ENCODE measurements at regions not wholly inside any gene's neighbourhood (a gene's known extent, or its start where the extent isn't known, plus 50 kb on each side); places are given as distances from the start of the nearest gene placed in this dataset.
"Not testable (repeated sequence)": the region's sequence is repeated elsewhere in the genome, so short reads cannot be mapped to it uniquely, and the experiment has no call there.

DNA sequence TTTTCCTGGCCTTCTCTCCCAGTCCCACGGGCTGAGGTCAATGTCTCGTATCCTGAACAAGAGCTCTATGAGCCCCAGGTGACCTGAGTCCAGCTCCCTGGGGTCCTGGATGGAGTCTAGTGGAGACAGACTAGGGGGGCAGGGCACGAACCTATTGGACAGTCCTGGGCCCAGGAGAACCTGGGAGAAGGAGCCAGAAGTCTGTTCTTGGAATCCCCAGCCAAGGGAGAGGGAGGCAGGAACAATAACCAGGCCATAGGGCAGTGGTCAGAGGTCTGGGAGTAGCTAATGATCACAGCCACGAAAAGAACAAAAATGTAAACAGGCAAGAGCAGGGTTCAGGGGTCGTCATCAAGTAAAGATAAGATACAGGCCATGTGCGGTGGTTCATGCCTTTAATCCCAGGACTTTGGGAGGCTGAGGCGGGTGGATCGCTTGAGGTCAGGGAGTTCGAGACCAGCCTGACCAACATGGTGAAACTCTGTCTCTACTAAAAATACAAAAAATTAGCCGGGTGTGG lies 60.8 kb downstream of the COPRS start:
- no peak for DNase-seq (ENCODE audit: low spot score)

DNA sequence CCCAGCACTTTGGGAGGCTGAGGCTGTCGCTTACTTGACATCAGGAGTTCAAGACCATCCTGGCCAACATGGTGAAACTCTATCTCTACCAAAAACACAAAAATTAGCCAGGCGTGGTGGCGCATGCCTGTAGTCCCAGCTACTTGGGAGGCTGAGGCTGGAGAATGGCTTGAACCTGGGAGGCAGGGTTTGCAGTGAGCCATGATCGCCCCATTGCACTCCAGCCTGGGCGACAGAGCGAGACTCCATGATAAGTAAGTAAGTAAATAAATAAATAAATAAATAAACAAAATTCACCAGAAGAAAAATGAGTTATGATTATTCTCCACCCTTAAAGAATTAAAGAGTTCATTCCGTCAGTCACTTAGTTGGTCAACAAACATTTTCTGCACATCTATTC lies 63.1 kb downstream of the COPRS start:
- DNase-seq (ENCODE audit: low spot score): not testable (repeated sequence)

DNA sequence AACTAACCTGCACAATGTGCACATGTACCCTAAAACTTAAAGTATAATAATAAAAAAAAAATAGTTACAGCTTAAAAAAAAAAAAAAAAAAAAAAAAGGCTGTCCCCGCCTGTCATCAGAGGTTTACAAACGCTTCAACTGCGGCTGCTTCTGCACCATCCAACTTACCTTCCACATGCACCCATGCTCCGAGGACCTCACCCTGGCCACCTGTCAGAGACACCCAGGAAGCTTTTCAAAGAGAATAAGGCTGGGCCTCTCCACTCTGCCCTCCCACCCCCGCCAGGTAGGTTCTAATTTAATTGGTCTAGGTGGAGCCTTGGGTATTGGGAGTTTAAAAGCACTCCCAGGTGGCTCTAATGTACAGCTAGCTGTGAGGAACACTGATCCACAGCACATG lies 64.9 kb downstream of the COPRS start:
- DNase-seq (ENCODE audit: low spot score): no peak

DNA sequence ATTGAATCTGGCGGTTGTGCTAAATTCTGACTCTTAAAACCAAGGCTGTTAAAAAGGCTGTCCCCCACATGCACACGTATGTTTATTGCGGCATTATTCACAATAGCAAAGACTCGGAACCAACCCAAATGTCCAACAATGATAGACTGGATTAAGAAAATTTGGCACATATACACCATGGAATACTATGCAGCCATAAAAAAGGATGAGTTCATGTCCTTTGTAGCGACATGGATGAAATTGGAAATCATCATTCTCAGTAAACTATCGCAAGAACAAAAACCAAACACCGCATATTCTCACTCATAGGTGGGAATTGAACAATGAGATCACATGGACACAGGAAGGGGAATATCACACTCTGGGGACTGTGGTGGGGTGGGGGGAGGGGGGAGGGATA lies 65.4 kb downstream of the COPRS start:
- not testable (repeated sequence) for DNase-seq (ENCODE audit: low spot score)

DNA sequence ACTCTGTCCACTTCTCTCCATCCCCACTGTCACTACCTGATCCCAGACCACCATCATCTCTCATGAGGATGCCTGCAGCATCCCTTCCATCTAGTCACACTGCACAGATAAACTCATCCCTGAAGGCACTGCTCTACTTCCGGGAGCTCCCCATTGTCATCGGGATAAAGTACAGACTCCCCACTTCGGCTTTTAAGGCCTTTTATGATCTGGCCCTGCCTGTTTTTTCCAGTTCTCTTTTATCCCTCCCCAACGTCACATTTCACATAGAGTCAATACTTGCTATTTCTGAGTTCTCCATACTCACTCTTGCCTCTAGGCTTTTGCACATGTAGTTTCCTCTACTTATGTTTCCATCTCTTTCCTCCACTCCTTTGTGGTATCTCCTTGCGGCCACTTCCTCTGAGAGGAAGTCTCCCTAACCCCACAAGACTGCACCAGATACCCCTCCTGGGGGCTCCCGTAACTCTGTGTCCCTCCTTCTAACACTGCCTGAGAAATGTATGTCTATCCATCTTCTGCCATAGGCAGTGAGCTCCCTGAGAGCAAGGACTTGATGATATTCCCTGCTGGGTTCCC lies 66.9 kb downstream of the COPRS start:
- DNase-seq (ENCODE audit: low spot score): no peak

DNA sequence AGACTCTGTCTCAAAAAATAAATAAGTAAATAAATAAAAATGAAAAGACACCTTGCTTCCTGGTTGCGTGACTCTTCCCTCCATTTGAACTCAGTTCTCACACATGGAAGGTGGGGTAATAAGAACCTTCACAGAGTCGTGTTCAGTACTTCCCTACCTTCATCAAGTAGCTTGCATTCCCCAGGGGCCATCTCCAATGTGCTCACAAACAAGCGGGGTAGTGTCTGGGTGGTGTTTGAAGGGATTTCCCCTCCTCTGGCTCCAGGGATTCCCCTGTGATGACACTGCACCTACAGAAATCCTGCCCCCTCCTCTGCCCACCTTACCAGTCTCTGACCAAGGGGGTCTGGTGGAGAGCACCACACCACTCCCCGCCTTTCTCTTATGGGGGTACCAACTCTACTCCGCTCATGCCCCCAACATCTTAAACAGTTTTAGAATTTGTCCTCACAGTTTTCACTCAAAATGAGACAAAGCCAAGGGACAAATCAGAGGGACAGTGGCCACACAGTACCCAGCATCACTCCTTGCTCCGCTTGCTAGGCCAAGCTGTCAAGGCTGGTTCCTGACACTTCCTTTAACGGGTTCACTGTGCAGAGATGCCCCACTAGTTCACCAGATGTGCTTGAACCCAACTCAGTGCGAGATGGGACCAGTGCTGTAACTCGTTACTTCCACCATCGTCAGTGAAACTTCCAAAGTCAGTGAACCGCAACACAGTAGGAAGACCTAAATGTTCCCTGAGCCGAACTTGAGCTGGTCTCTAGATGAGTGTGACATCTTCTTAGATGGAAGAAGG lies 69.1 kb downstream of the COPRS start:
- no peak for DNase-seq (ENCODE audit: low spot score)

DNA sequence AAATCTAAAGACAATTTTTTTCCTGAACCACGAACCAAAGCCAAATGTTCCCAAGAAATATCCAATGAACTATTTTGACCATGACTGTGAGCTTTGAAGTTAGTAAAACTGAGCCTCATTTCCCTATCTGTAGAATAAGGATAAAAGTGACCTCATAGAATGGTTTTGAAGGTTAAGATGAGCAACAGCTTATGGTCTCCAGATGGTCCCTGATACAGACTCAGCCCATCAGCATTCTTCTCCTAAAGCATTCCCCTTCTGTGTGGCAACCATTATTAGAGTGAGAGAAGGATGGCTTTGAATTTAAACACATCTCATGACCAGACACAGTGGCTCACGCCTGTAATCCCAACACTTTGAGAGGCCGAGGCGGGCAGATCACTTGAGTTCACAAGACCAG lies 70.1 kb downstream of the COPRS start:
- no peak for DNase-seq (ENCODE audit: low spot score)

DNA sequence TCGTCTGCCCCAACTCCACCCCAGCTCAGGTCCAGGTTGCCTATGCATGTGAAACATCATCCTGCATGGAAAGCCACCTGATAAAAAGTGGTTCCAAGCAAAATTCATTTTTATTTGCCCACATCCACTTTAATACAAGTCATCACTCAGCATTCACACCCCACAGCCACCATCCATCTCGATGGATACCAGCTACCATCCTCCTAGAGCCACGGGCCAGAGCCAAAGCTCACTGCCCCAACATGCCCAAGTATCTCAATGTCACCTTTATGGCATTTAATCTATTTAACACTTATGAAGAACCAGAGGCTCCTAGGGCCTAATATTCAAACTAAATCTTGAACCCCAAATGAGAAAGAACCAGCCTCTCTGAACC lies 70.5 kb downstream of the COPRS start:
- DNase-seq (ENCODE audit: low spot score): no peak

DNA sequence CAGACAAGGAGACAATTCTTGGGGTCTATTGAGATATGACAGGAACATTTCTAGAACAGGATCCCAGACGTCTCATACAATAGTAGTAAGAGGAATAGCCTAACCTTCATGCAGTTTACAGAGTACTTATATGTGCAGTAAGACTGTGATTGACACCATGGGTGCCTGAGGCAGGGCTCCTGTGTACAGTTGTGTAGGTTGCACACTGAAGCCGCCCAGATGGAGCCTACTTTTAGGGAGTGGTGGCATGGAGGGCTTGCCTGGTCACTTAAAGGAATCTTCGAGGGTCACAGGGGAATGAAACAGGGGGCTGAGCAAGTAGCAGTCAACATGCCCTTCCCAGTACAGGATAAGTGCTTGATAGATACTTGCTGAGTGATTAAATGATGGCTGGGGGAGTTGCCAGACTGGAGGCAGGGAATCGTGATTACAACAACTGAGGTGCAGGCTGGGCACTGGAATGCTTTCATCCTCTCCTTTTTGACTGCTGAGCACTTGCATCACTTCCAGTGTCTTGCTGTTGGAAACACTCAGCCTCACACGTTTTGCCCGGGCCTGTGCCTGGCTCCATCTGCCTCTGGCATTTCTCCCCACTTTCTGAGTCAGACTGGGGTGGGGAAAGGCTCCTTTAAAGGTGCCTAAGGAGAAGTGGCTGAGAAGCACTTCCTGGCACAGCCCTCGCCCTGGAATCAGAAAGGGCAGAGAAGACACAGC lies 71.0 kb downstream of the COPRS start:
- peak; percentile 90 for DNase-seq (ENCODE audit: low spot score)

DNA sequence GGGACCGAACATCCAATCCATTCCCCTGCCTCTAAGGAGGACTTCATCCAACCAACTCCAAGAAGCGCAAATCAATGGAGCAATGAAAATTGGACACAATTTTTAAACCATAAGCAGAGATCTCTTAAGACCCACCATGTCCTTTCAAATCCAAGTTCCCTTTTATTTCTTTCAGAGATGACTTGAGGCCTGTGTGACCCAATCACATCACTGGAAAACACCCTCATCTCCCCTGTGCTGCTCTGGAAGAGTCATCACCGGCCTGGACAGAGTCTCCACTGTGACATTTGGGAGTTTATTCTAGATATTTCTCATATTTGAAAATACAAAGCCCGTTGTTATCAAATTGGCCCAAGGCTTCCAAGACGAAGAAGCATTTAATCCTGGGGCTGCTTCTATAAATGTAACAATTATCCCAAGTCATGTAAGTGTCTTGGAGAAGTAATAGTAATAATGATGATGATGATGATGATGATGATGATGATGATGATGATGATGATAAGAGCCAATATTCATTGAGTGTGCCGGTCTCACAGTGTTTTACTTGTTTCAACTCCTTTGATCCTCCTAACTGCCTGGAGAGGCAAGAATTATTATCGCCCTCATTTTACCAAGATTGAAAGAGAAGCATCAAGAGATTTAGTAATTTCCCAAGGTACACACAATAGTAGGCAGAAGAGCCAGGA lies 72.1 kb downstream of the COPRS start:
- no peak for DNase-seq (ENCODE audit: low spot score)

DNA sequence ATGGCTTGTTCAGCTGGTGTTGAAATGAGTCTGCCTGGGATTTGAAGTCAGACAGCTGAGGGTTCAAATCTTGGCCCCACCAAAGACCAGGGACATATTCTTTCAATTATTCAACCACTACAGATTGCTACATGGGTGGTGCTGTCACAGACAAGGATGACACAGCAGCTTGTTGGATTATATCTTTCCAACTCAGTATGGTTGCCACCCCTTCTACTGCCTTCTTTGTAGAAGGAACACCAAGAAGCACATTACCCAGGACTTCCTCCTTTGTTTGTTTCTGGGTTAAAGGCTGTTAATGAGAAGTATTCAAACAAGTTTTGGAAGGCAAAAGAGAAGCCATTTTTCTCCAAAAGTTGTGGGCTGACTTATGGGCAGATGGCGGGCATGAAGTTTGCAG lies 78.6 kb downstream of the COPRS start:
- DNase-seq (ENCODE audit: low spot score): no peak

DNA sequence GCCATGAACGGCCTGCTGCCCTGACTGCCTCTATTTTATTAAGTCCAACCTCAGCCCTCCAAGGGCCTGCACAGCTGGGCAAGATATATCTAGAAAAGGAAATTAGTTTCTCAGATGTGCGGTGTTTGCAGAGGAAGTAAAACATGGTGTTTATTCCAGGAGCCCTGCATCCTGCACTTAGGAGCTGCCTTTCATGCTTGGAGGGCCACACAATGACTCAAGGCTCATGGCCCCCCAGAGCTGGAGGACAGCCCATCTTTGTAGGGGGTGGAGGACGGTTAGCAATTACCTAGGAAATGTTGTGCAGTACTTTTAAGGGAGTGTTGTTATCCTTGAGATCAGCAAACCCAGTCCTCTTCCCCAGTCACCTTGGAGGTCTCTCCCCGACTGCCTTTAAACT lies 80.5 kb downstream of the COPRS start:
- DNase-seq (ENCODE audit: low spot score): no peak

DNA sequence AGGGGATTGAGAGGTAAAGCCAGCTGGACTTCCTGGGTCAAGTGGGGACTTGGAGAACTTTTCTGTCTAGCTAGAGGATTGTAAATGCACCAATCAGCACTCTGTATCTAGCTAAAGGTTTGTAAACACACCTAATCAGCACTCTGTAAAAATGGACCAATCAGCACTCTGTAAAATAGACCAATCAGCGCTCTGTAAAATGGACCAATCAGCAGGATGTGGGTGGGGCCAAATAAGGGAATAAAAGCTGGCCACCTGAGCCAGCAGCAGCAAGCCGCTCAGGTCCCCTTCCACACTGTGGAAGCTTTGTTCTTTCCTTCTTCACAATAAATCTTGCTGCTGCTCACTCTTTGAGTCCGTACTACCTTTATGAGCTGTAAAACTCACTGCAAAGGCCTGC lies 87.7 kb downstream of the COPRS start:
- not testable (repeated sequence) for DNase-seq (ENCODE audit: low spot score)

DNA sequence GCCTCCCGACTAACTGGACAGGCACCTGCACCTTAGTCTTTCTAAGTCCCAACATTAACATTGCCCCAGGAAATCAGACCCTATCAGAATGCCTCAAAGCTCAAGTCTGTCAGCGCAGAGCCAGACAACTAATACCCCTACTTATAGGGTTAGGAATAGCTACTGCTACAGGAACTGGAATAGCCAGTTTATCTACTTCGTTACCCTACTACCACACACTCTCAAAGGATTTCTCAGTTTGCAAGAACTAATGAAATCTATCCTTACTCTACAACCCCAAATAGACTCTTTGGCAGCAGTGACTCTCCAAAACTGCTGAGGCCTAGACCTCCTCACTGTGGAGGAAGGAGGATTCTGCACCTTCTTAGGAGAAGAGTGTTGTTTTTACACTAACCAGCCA lies 88.5 kb downstream of the COPRS start:
- DNase-seq (ENCODE audit: low spot score): not testable (repeated sequence)

DNA sequence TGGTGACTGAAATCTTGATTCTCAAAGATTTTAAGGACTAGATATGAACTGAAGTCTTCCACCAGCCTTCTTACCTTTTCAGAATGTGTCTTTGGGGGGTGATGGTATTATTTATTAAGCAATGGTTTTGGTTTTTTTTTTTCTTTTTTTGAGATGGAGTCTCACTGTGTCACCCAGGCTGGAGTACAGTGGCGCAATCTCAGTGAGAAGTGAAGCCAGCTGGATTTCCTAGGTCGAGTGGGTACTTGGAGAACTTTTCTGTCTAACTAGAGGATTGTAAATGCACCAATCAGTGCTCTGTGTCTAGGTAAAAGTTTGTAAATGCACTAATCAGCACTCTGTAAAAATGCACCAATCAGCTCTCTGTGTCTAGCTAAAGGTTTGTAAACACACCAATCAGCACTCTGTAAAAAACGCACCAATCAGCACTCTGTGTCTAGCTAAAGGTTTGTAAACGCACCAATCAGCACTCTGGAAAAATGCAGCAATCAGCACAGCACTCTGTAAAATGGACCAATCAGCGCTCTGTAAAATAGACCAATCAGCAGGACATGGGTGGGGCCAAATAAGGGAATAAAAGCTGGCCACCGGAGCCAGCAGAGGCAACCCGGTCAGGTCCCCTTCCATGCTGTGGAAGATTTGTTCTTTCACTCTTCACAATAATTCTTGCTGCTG lies 97.1 kb downstream of the COPRS start:
- DNase-seq (ENCODE audit: low spot score): not testable (repeated sequence)

DNA sequence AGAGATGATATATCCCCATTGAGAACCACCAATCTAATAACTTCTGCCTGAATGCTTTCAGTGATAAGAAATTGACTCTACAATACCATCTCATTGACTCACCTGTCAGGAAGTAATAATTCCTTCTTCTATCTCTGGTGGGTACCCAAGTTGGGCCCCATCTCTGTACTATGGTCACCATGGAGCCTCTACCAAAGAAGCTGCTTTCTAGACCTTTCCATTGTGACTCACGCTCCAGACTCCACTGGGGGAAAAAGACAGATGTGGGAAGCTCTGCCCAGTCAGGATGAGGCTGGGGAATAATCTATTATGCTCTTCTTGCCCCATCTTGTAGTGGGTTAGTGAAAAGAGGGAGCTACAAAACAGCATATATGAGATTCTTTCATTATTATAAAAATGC lies 100.4 kb downstream of the COPRS start:
- DNase-seq (ENCODE audit: low spot score): no peak

DNA sequence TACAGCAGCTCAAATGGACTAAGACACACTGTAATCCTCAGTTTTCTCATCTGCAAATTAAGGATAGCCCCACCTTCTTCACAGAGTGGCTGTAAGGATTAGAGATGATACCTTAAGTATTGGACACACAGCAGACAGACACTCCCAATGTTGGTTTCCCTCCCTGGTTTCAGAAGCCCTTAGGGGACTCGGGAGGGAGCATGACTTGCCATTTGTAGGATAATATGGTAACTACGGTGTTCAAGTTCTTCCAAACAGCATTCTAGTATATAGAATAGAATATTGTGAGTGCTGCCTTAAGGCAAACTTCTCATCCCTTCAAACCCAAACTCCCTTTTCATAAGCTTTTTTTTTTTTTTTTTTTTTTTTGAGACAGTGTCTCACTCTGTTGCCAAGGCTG lies 101.9 kb downstream of the COPRS start:
- DNase-seq (ENCODE audit: low spot score): no peak

DNA sequence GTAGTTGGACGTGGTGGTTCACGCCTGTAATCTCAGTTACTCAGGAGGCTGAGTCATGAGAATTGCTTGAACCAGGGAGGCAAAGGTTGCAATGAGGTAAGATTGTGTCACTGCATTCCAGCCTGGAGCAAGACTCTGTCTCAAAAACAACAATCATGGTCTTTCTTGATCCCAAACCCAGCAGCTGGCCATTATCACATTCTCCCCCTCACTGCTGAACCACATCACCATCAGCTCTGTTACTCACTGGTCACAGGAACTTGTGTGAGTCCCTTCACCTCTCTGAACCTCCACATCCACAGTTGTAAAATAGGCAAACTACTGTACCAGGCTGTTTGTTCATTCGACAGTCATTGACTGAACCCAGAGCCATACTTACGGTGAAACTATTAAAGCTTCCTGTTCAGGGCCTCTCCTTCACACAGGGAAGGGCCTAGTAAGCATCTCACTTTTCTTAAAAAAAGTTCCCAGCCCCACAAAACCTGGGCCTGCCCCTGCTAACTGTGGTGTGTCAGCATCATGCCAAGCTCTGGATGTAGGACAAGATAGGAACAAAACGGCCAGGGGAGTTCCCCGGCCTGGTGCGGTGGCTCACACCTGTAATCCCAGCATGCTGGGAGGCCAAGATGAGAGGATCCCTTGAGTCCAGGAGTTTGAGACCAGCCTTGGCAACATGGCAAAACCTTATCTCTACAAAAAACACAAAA lies 104.7 kb downstream of the COPRS start:
- DNase-seq (ENCODE audit: low spot score): peak; percentile 70

DNA sequence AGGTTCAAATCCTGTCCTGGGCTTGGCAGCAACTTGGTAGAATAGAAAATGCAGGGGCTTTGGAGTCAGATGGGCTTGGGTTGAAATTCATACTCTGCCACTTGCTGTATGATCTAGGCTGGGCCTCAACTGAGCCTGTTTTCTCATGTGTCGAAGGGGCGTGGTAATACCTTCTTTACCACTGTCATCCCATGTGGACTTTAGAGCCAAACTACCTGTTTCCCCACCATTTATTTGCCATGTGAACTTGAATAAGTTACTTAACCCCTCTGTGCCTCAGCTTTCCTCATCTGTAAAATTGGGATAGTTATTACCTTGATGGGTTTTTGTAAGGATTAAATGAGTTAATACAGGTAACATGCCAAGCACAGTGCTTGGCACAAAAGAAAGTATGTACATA lies 106.0 kb downstream of the COPRS start:
- no peak for DNase-seq (ENCODE audit: low spot score)

DNA sequence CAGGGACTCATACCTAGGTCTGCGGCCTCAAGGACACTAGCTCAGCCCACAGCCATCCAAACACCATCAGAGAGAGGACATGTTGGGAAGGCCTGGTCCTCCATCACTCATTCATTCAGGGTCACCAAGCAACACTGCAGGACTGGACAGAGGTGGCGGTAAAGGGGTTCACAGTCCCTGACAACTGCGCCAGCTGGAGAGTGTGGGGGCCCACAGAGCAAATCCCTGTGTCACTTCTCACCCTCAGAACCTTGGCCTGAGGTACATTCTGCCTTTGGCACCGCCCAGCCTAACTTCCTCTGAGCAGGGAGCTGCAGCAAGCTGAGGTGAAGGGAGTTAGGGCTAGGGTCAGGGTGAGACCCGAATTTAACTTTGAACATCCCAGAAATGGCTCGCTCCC lies 106.5 kb downstream of the COPRS start:
- no peak for DNase-seq (ENCODE audit: low spot score)

DNA sequence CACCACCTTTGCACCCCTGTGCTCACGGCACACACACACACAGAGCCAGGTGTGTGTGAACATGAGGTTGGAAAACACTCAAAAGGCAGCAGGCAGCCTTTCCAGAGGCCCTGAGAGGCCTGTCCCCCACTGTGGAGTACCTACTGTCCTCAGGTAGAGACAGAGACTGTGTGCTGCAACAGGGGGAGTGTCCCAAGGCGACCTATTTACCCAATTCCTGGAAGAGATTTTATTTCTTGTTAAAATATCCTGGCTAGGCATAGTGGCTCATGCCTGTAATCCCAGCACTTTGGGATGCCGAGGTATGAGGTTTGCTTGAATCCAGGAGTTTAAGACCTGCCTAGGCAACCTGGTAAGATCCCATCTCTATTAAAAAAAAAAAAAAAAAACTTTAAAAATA lies 108.5 kb downstream of the COPRS start:
- no peak for DNase-seq (ENCODE audit: low spot score)

Measured in A172 (cell line).